Trophoblast cell (in vitro differentiated cells and primary cell): ENCODE measurements at regions not wholly inside any gene's neighbourhood (a gene's known extent, or its start where the extent isn't known, plus 50 kb on each side); places are given as distances from the start of the nearest gene placed in this dataset.
A peak's percentile ranks its signal among the peaks of the same experiment; 100 is the strongest.

Source experiments
- DNase-seq, 2 donors: peaks; one replicate each; pipeline ENCODE4 v3.0.0-alpha.2; 2016
- H2AFZ ChIP-seq: 2 replicates; pipeline ENCODE4 v1.6.1; 2013; ENCODE audit warnings: low read length, moderate library complexity, mild to moderate bottlenecking; ENCODE audit not compliant: insufficient read depth, poor library complexity
- H2AK5ac ChIP-seq: 2 replicates; pipeline ENCODE4 v1.6.1; 2013; ENCODE audit warnings: mild to moderate bottlenecking, low read length
- H2BK120ac ChIP-seq: 2 replicates; pipeline ENCODE4 v1.6.1; 2013; ENCODE audit warnings: low read length, mild to moderate bottlenecking, moderate library complexity; ENCODE audit not compliant: insufficient read depth, poor library complexity
- H2BK12ac ChIP-seq: 2 replicates; pipeline ENCODE4 v1.6.1; 2013; ENCODE audit warnings: mild to moderate bottlenecking, low read length, moderate library complexity
- H2BK5ac ChIP-seq: 2 replicates; pipeline ENCODE4 v1.6.1; 2013; ENCODE audit warnings: low read length, low read depth, moderate library complexity, mild to moderate bottlenecking; ENCODE audit not compliant: poor library complexity
- H3K14ac ChIP-seq: 2 replicates; pipeline ENCODE4 v1.6.1; 2013; ENCODE audit warnings: mild to moderate bottlenecking, low read length
- H3K18ac ChIP-seq: 2 replicates; pipeline ENCODE4 v1.6.1; 2013; ENCODE audit warnings: mild to moderate bottlenecking, low read length
- H3K23ac ChIP-seq: 2 replicates; pipeline ENCODE4 v1.6.1; 2013; ENCODE audit warnings: low read length
- H3K27ac ChIP-seq: 2 replicates; pipeline ENCODE4 v1.5.1; 2013; ENCODE audit warnings: low read depth, mild to moderate bottlenecking, inconsistent platforms, low read length, moderate library complexity
- H3K27me3 ChIP-seq: 2 replicates; pipeline ENCODE4 v1.6.1; 2013; ENCODE audit warnings: inconsistent platforms, mild to moderate bottlenecking, low read length, moderate library complexity; ENCODE audit not compliant: insufficient read depth
- H3K36me3 ChIP-seq, 2 experiments: 1 replicate in 1 of 2; 2 replicates in 1 of 2; pipeline ENCODE4 v1.6.1; 2013; ENCODE audit warnings: low read length in 2 of 2, mild to moderate bottlenecking in 2 of 2, moderate library complexity in 1 of 2; ENCODE audit not compliant: insufficient read depth in 2 of 2, control insufficient read depth in 1 of 2
- H3K4ac ChIP-seq: 2 replicates; pipeline ENCODE4 v1.6.1; 2013; ENCODE audit warnings: low read depth, mild to moderate bottlenecking, low read length, moderate library complexity
- H3K4me1 ChIP-seq, 2 experiments: 1 replicate in 1 of 2; 2 replicates in 1 of 2; pipeline ENCODE4 v1.6.1; 2013; ENCODE audit warnings: low read length in 2 of 2, mild to moderate bottlenecking in 2 of 2, moderate library complexity in 1 of 2; ENCODE audit not compliant: insufficient read depth in 2 of 2, control insufficient read depth in 1 of 2
- H3K4me2 ChIP-seq: 2 replicates; pipeline ENCODE4 v1.6.1; 2013; ENCODE audit warnings: inconsistent platforms, mild to moderate bottlenecking, low read length, moderate library complexity
- H3K4me3 ChIP-seq: 2 replicates; pipeline ENCODE4 v1.5.1; 2013; ENCODE audit warnings: mild to moderate bottlenecking, low read depth, low read length, inconsistent platforms
- H3K79me1 ChIP-seq: one replicate; pipeline ENCODE4 v1.6.1; 2013; ENCODE audit warnings: low read length
- H3K79me2 ChIP-seq: 2 replicates; pipeline ENCODE4 v1.6.1; 2013; ENCODE audit warnings: low read length, mild to moderate bottlenecking; ENCODE audit not compliant: control insufficient read depth, insufficient read depth, poor library complexity
- H3K9ac ChIP-seq: 2 replicates; pipeline ENCODE4 v1.6.1; 2013; ENCODE audit warnings: mild to moderate bottlenecking, low read length
- H3K9me3 ChIP-seq: 2 replicates; pipeline ENCODE4 v1.6.1; 2013; ENCODE audit warnings: low read depth, mild to moderate bottlenecking, control low read depth, inconsistent platforms, low read length; ENCODE audit not compliant: insufficient read depth
- H4K12ac ChIP-seq: 2 replicates; pipeline ENCODE4 v1.6.1; 2013; ENCODE audit warnings: low read depth, mild to moderate bottlenecking, low read length, moderate library complexity
- H4K8ac ChIP-seq: 2 replicates; pipeline ENCODE4 v1.6.1; 2013; ENCODE audit warnings: low read depth, mild to moderate bottlenecking, low read length, moderate library complexity
- H4K91ac ChIP-seq: one replicate; pipeline ENCODE4 v1.6.1; 2013; ENCODE audit warnings: low read depth, mild to moderate bottlenecking, low read length, moderate library complexity
- WGBS: extraction: QIAGEN DNeasy Blood & Tissue Kit; methylation state at CpG from one replicate; pipeline ENCODE4 v1.1.7; 2013; ENCODE audit warnings: missing lambda C conversion rate; ENCODE audit not compliant: insufficient read length, insufficient coverage; ENCODE audit errors: extremely low coverage; 5-methylcytosine and 5-hydroxymethylcytosine counted together

DNA sequence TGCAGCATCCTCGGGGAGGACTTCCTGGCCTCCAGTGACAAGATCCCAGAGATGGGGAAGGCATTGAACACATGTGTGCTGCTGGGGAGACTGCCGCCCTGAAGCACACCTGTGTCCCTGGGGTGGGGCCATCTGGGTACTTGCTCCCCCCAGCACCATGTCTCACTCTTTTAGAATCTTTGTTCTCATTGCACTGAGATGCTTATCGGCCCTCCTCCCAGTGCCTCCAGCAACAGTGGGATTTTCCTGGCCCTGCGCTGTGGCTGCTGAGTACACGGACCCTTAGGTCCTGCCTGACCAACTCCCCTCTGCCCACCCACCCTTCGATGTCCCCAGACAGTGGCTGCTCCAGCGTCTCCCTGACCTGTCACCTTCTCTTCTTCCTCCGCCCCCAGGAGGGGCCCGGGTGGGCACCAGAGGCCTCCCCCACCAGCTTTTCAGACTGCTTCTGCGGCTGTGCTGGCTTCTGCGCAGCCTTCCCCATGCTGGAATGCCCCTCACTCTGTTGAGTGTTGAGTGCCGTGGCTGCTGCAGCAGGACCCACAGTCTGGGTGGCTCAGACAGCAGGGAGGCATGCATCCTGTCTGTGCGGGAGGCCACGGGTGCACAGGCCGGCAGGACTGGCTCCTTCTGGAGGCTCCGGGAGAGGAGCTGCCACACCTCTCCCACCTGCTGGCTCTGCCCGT, 145.9 kb upstream of the IRX2 start:
- H3K9me3 ChIP-seq, result peaks cover 2% of the 10 kb centered on the region
- no peak overlapping the region for H2AK5ac ChIP-seq
- H2AFZ ChIP-seq, result no peak overlapping the region
- H3K18ac ChIP-seq, result no peak overlapping the region
- DNase-seq, result no peak
- no CpG with 5 or more reads among the region's 17 CpGs for WGBS
- no peaks in the 10 kb centered on the region for H3K27me3 ChIP-seq
- H2BK12ac ChIP-seq, result no peak overlapping the region
- no peak overlapping the region for H3K4me2 ChIP-seq
- H3K14ac ChIP-seq, result no peak overlapping the region
- no peaks in the 10 kb centered on the region for H3K79me2 ChIP-seq
- H4K8ac ChIP-seq, result no peak overlapping the region
- H3K9ac ChIP-seq, result no peak overlapping the region
- H2BK120ac ChIP-seq, result no peak overlapping the region
- no peak overlapping the region for H4K91ac ChIP-seq
- H3K4me3 ChIP-seq, result no peak overlapping the region
- H4K12ac ChIP-seq, result no peak overlapping the region
- peaks cover 0 to 1% of the 10 kb centered on the region in 2 experiments for H3K4me1 ChIP-seq
- no peaks in the 10 kb centered on the region for H3K36me3 ChIP-seq
- no peak overlapping the region for H3K4ac ChIP-seq
- H3K27ac ChIP-seq, result no peak overlapping the region
- H3K79me1 ChIP-seq, result no peaks in the 10 kb centered on the region
- no peak overlapping the region for H2BK5ac ChIP-seq
- no peak overlapping the region for H3K23ac ChIP-seq

DNA sequence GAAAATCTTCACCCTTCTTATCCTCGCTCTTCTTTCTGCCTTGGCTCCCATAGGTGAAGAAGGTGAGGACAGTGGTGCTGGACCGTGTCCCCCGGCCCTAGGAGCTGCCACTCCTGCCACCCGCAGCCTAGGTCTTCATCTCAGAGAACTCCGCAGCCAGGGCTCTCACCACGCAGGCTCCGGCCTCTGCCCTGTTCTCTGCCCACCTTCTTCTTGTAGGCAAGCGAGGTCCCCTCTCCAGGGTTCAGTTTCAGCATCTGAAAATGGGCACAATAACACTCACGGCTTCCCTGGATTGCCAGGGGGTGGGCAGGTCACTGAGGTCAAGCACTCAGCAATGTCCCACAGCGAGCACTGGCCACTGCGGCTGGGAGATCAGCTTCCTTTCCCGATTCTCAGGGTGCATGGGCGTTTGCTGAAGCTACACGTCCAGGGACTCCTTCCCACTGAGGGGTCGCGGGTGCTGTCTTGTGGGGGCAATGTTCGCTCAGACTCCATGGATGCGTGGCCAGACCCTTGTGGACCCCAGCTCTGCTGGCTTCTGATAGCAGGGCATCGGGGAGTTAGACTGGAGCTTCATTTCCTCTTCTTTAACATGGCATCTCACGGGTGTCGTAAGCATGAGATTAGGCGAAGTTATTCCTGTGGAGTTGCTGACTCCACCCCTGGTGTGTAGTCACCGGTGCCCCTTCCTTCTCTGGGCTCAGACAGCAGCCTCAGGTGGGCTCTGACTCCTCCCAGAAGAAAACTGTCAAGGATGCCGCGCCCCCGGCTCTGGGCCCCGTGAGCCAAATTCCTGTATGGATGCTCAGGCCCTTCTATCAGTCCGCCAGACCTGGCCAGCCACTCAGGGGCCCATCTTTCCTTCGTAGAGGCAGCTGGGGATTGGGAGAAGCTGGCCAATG, 145.1 kb upstream of the IRX2 start:
- no peak for DNase-seq
- H2AK5ac ChIP-seq, result no peak overlapping the region
- no peak overlapping the region for H3K27ac ChIP-seq
- H3K79me2 ChIP-seq, result no peaks in the 10 kb centered on the region
- no peak overlapping the region for H2BK12ac ChIP-seq
- no peak overlapping the region for H3K23ac ChIP-seq
- H3K4ac ChIP-seq, result no peak overlapping the region
- H2AFZ ChIP-seq, result no peak overlapping the region
- H3K27me3 ChIP-seq, result no peaks in the 10 kb centered on the region
- peaks cover 0 to 1% of the 10 kb centered on the region in 2 experiments for H3K4me1 ChIP-seq
- H2BK5ac ChIP-seq, result no peak overlapping the region
- H4K91ac ChIP-seq, result no peak overlapping the region
- H3K14ac ChIP-seq, result no peak overlapping the region
- no peak overlapping the region for H3K4me3 ChIP-seq
- peaks cover 2% of the 10 kb centered on the region for H3K9me3 ChIP-seq
- no peak overlapping the region for H4K12ac ChIP-seq
- no CpG with 5 or more reads among the region's 29 CpGs for WGBS
- H3K4me2 ChIP-seq, result no peak overlapping the region
- H3K9ac ChIP-seq, result no peak overlapping the region
- H2BK120ac ChIP-seq, result no peak overlapping the region
- no peaks in the 10 kb centered on the region for H3K79me1 ChIP-seq
- no peak overlapping the region for H4K8ac ChIP-seq
- no peak overlapping the region for H3K18ac ChIP-seq
- no peaks in the 10 kb centered on the region for H3K36me3 ChIP-seq

DNA sequence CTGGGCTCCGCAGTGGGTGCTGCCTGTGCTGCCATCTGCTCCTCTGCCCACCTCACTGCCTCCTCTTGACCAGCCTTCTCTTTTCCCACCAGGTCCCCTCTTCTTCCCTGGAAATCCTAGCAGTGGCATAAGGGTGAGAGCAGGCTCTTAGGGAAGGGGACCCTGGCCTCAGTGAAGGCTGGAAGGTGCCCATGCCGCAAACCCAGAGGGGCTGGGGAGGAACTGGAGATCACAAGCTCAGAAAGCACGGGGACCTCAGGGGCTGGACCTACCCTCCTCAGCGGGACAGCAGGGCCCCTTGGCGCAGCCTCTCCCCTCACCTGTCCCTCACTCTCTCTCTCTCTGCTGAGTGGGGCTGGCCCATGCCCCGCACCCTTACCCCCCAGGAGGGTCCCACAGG, 144.4 kb upstream of the IRX2 start:
- H3K4me3 ChIP-seq, result no peak overlapping the region
- H2BK5ac ChIP-seq, result no peak overlapping the region
- no peak overlapping the region for H4K91ac ChIP-seq
- no peaks in the 10 kb centered on the region for H3K79me2 ChIP-seq
- H3K4me1 ChIP-seq, result peaks cover 0 to 1% of the 10 kb centered on the region in 2 experiments
- H3K4me2 ChIP-seq, result no peak overlapping the region
- H3K9me3 ChIP-seq, result peaks cover 2% of the 10 kb centered on the region
- H3K27ac ChIP-seq, result no peak overlapping the region
- H3K23ac ChIP-seq, result no peak overlapping the region
- H3K27me3 ChIP-seq, result no peaks in the 10 kb centered on the region
- H2AK5ac ChIP-seq, result no peak overlapping the region
- DNase-seq, result no peak
- H2BK120ac ChIP-seq, result no peak overlapping the region
- H3K36me3 ChIP-seq, result no peaks in the 10 kb centered on the region
- no peak overlapping the region for H3K14ac ChIP-seq
- no peak overlapping the region for H3K4ac ChIP-seq
- no peak overlapping the region for H3K9ac ChIP-seq
- WGBS, result no CpG with 5 or more reads among the region's 6 CpGs
- H2BK12ac ChIP-seq, result no peak overlapping the region
- no peak overlapping the region for H3K18ac ChIP-seq
- H4K8ac ChIP-seq, result no peak overlapping the region
- no peak overlapping the region for H4K12ac ChIP-seq
- H3K79me1 ChIP-seq, result no peaks in the 10 kb centered on the region
- H2AFZ ChIP-seq, result no peak overlapping the region

DNA sequence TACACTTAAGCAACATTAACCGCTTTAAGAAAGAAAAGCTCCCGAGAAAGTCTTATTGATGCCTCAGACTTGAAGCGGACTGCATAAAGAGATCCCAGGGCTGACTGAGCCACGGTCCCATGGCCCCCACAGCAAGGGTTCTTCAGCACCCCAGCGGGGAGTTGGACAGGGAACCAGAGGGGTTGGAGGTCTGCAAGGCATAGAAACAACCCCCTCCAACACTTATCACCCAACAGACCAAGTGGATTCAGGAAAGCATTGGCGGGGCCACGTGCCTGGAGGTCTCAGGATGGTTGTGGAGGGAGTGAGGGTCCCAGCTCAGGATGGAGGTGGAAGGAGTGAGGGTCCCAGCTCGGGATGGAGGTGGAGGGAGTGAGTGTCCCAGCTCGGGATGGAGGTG, 143.7 kb upstream of the IRX2 start:
- Histone ChIP-seq H2BK12ac (no peak overlapping the region), H3K79me1 (no peaks in the 10 kb centered on the region), H2AFZ (no peak overlapping the region), H3K27me3 (no peaks in the 10 kb centered on the region), H4K8ac (no peak overlapping the region), H3K4me3 (peak overlapping the region; percentile 45), H4K91ac (no peak overlapping the region), H3K36me3 (no peaks in the 10 kb centered on the region), H3K79me2 (no peaks in the 10 kb centered on the region), H3K14ac (no peak overlapping the region), H2AK5ac (no peak overlapping the region), H3K4me1 (peaks cover 0 to 1% of the 10 kb centered on the region in 2 experiments), H3K18ac (no peak overlapping the region), H3K9me3 (peaks cover 2% of the 10 kb centered on the region), H2BK120ac (no peak overlapping the region), H3K27ac (no peak overlapping the region), H4K12ac (no peak overlapping the region), H3K4ac (no peak overlapping the region), H3K23ac (no peak overlapping the region), H3K4me2 (no peak overlapping the region), H2BK5ac (no peak overlapping the region), H3K9ac (no peak overlapping the region)
- no peak for DNase-seq
- WGBS, result no CpG with 5 or more reads among the region's 9 CpGs
